AG09319 (cell line): ENCODE measurements at regions not wholly inside any gene's neighbourhood (a gene's known extent, or its start where the extent isn't known, plus 50 kb on each side); places are given as distances from the start of the nearest gene placed in this dataset.
"Not testable (repeated sequence)": the region's sequence is repeated elsewhere in the genome, so short reads cannot be mapped to it uniquely, and the experiment has no call there.

Experiments used
- DNase-seq: peaks from one replicate; pipeline ENCODE4 v3.0.0-alpha.2; 2010; ENCODE audit warnings: low read depth; ENCODE audit errors: extremely low read depth
- CTCF ChIP-seq: IDR thresholded peaks from 2 replicates; pipeline ENCODE4 v1.5.1; 2011; ENCODE audit warnings: low read depth, mild to moderate bottlenecking, inconsistent platforms, low read length, moderate library complexity

GRCh38 chr12:75651342-75651695, 139.9 kb upstream of the KRR1 start:
- no peak for TF ChIP-seq CTCF
- DNase-seq, result no peak

GRCh38 chr12:75650595-75651341, 139.4 kb upstream of the KRR1 start:
- no peak for DNase-seq
- no peak for TF ChIP-seq CTCF

GRCh38 chr12:75650100-75650499, 138.7 kb upstream of the KRR1 start:
- TF ChIP-seq CTCF, result no peak
- DNase-seq, result no peak

- no peak for DNase-seq
- no peak for TF ChIP-seq CTCF
These were observed 137.4 kb upstream of the KRR1 start for GRCh38 chr12:75648856-75649255.

- no peak for DNase-seq
- TF ChIP-seq CTCF, result no peak
These were observed 135.2 kb upstream of the KRR1 start for GRCh38 chr12:75646329-75647210.

GRCh38 chr12:75644472-75645072, 133.2 kb upstream of the KRR1 start:
- no peak for DNase-seq
- no peak for TF ChIP-seq CTCF

GRCh38 chr12:75643119-75643518, 131.7 kb upstream of the KRR1 start:
- DNase-seq, result not testable (repeated sequence)
